Adrenal gland (tissue), 5 donors: ENCODE measurements at regions not wholly inside any gene's neighbourhood (a gene's known extent, or its start where the extent isn't known, plus 50 kb on each side); places are given as distances from the start of the nearest gene placed in this dataset.

ENCODE experiments used
- POLR2A ChIP-seq, 2 donors: fragments of 450-650 bp; IDR thresholded peaks; one replicate each; pipeline ENCODE4 v1.6.1; 2017; ENCODE audit warnings: antibody characterized with exemption in 2 of 2, mild to moderate bottlenecking in 2 of 2, moderate library complexity in 1 of 2
- TF ChIP-seq, protein P1 (sequence below), 6 experiments: fragments of 450-650 bp in 4 of 6; fragments of 200-600 bp in 2 of 6; sonication (generic) in 1 of 6; IDR thresholded peaks; 1 replicate in 5 of 6; 2 replicates in 1 of 6; pipeline versions ENCODE4 v1.5.1 to v1.8.0; 2016 to 2021; ENCODE audit warnings: antibody characterized with exemption in 6 of 6, mild to moderate bottlenecking in 2 of 6, moderate library complexity in 1 of 6
- donor health status: DM: no; HTN: no; CAD: no.

DNA sequence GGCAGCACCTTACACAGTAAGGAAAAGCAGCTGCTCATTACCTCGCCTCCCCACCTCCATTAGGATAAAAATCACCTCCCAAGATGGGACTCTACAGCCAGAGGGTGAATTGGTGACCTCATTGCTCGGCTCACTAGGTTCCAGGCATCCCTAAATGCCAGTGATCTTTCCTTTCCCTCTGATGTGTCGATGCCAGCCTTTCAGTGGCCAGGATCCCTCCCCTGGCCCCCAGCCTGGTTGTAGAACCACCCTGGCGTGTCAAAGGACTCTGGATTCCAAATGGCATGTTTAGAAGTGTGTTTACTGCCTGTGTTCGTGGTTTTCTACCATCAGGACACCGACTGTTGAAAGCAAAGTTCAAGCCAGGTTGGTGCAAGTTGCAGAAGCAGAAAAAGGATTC is 72.1 kb upstream of the LYRM9 start:
- TF ChIP-seq, protein P1, sequence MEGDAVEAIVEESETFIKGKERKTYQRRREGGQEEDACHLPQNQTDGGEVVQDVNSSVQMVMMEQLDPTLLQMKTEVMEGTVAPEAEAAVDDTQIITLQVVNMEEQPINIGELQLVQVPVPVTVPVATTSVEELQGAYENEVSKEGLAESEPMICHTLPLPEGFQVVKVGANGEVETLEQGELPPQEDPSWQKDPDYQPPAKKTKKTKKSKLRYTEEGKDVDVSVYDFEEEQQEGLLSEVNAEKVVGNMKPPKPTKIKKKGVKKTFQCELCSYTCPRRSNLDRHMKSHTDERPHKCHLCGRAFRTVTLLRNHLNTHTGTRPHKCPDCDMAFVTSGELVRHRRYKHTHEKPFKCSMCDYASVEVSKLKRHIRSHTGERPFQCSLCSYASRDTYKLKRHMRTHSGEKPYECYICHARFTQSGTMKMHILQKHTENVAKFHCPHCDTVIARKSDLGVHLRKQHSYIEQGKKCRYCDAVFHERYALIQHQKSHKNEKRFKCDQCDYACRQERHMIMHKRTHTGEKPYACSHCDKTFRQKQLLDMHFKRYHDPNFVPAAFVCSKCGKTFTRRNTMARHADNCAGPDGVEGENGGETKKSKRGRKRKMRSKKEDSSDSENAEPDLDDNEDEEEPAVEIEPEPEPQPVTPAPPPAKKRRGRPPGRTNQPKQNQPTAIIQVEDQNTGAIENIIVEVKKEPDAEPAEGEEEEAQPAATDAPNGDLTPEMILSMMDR (IDR thresholded peaks at IDR 0.05), result no peak
- no peak for TF ChIP-seq POLR2A (IDR thresholded peaks at IDR 0.05)
